ENCODE measurements at regions not wholly inside any gene's neighbourhood (a gene's known extent, or its start where the extent isn't known, plus 50 kb on each side); places are given as distances from the start of the nearest gene placed in this dataset.

GRCh38 chr15:20358779-20359414, 182.7 kb downstream of the GOLGA6L6 start:
- TF ChIP-seq POLR2AphosphoS5 (IDR thresholded peaks at IDR 0.05) (no peak), CTCF (IDR thresholded peaks at IDR 0.05) (no peak)
